ENCODE measurements at regions not wholly inside any gene's neighbourhood (a gene's known extent, or its start where the extent isn't known, plus 50 kb on each side); places are given as distances from the start of the nearest gene placed in this dataset.

- Histone ChIP-seq H3K4me3 (ENCODE audit: insufficient read depth, low read depth, low read length) (no peak overlapping the region), H3K18ac (ENCODE audit: low read depth, low read length) (no peak overlapping the region), H3K4me2 (ENCODE audit: low read depth, low read length) (no peak overlapping the region), H3K14ac (replicated peaks; ENCODE audit: low read depth, low read length) (no peak overlapping the region), H2AFZ (replicated peaks; ENCODE audit: low read length, poor library complexity) (no peak overlapping the region), H2BK120ac (ENCODE audit: low read depth, low read length) (no peak overlapping the region), H4K91ac (ENCODE audit: insufficient read depth, low read depth, low read length) (no peak overlapping the region), H4K20me1 (ENCODE audit: insufficient read depth, low read length) (no peaks in the 10 kb centered on the region), H3K27me3 (ENCODE audit: control insufficient read depth, insufficient read depth, low read length) (no peaks in the 10 kb centered on the region), H4K5ac (ENCODE audit: low read depth, low read length) (no peak overlapping the region), H3K4me1 (ENCODE audit: control insufficient read depth, insufficient read depth, low read length) (no peaks in the 10 kb centered on the region), H3K23ac (ENCODE audit: low read depth, low read length) (no peak overlapping the region), H3K79me1 (ENCODE audit: low read depth in 1 of 2, low read length in 2 of 2) (no peaks in the 10 kb centered on the region), H2BK15ac (ENCODE audit: low read depth, low read length) (no peak overlapping the region), H3K9ac (ENCODE audit: low read depth, low read length) (no peak overlapping the region), H4K8ac (ENCODE audit: low read depth in 2 of 2, low read length in 2 of 2) (no peak overlapping the region), H3K9me3 (ENCODE audit: control insufficient read depth, insufficient read depth, low read length) (no peaks in the 10 kb centered on the region), H3K9me1 (ENCODE audit: insufficient read depth, low read length) (no peaks in the 10 kb centered on the region), H2BK20ac (ENCODE audit: low read depth, low read length) (no peak overlapping the region), H3K27ac (ENCODE audit: insufficient read depth, low read length) (no peak overlapping the region), H3K36me3 (ENCODE audit: control insufficient read depth, insufficient read depth, low read length) (no peaks in the 10 kb centered on the region), H2BK5ac (ENCODE audit: low read depth, low read length, poor library complexity, severe bottlenecking) (no peak overlapping the region), H2AK9ac (replicated peaks; ENCODE audit: low read depth, low read length, poor library complexity) (no peak overlapping the region), H3K4ac (ENCODE audit: low read depth, low read length) (no peak overlapping the region), H3K56ac (ENCODE audit: extremely low read depth, insufficient read depth, low read length) (no peak overlapping the region), H2AK5ac (ENCODE audit: low read depth, low read length) (no peak overlapping the region)
- 0 out of 2 replicates have a peak, but pooled peaks have one; percentile 24 for TF ChIP-seq MAFK (IDR thresholded peaks at IDR 0.05; ENCODE audit: low read depth, low read length)
- no peak for TF ChIP-seq BHLHE40 (IDR thresholded peaks at IDR 0.05; ENCODE audit: low read depth, low read length)
- peak; percentile 83 for TF ChIP-seq NFE2L2 (IDR thresholded peaks at IDR 0.05; ENCODE audit: low read depth, low read length)
- intact Hi-C loops (cut with micrococcal nuclease) (no loop called here), in situ Hi-C loops (cut with MboI; ENCODE audit: low sequenced_read_pairs) (no loop called here), dilution Hi-C loops (cut with HindIII; ENCODE audit: low sequenced_read_pairs, unreplicated experiment) (no loop called here)
- ChIA-PET POLR2A (ENCODE audit: unreplicated experiment) (no interaction called here), CTCF (no interaction called here)
- BruUV-seq (replicated peaks), result no TSS peak
- ATAC-seq (ENCODE audit: low read depth) (no peak), DNase-seq (no peak)
Observed at GRCh38 chr9:12497790-12498189, 195.4 kb upstream of the TYRP1 start.

Data from IMR-90 (cell line).